Stimulated activated CD4-positive, alpha-beta T cell treated with anti-CD3 and anti-CD28 coated beads, Interleukin-4, amount 100 ng/mL, for 4 hours (primary cell): ENCODE measurements at regions not wholly inside any gene's neighbourhood (a gene's known extent, or its start where the extent isn't known, plus 50 kb on each side); places are given as distances from the start of the nearest gene placed in this dataset.

Source experiments
- DNase-seq, 2 experiments: peaks; one replicate each; pipeline ENCODE4 v3.0.0-alpha.2; 2020

DNA sequence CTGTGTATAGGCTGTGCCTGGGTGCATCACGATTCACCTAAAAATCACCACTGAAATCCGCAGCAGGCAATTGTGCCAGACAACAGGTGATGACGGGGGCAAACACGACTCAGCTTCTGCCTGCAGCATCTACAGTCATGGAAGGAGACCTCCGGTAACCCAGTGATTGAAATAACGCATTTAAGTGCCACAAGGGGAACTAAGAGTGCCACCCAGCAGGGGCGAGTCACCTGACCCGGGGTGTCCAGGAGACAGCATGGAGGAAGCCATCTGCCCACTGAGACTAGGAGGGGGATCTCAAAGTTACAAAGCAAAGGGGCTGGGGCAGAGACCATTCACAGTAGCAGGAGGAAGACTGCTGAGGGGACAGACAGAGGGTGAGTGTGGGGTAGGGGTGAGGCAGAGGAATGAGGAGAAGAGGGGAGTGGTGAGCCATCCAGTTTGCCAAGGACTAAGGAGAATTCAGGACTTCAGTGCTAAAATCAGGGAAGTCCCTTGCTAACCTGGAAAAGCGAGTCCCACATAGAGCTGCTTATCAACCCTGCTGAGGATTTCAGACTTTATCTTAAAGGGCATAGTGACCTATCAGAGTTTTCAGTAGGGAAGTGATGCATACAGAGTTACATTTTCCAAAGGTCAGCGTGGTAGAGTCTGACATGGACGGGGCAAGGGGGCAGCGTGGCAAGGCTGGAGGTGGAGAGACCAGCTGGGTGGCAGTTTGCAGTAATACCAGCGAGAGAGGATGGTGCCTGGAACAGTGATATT, 256.7 kb upstream of the HES1 start:
- no peak for DNase-seq

DNA sequence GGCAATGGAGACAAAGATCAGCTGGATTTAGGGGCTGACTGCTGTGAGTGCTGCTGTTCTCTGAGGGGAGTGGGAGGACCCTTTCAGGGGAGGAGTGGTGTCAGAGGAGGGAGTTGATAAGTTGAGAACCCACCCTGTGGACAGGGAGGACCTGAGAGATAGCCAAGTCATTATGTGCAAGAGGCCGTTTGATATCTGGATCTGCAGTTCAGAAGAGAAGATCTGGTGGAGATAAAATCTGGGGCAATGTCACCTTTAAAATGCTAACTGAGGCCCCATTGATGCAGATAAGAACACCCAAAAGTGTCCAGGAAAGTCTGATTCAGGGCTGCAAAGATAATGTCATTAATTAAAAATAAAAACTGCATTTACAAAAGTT, 256.1 kb upstream of the HES1 start:
- no peak for DNase-seq

DNA sequence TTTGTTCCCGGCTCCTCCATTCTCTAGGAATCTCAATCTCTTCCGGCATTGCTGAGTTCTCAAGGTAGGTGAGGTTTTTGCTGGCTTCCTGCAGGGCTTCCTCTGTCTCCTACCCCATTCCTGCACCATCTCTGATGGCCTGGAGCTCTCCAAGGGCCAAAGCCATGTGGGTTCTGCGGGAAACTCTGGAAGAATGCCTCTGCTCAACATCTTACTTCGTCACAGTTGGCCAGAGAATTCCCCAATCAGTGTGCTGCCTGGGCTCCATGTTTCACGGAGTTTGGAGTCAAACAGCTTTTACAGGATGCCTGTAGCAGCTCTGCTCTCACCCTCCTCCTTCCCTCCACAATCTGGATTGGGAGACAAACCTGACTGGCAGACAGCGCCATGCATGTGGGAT, 253.9 kb upstream of the HES1 start:
- no peak for DNase-seq

DNA sequence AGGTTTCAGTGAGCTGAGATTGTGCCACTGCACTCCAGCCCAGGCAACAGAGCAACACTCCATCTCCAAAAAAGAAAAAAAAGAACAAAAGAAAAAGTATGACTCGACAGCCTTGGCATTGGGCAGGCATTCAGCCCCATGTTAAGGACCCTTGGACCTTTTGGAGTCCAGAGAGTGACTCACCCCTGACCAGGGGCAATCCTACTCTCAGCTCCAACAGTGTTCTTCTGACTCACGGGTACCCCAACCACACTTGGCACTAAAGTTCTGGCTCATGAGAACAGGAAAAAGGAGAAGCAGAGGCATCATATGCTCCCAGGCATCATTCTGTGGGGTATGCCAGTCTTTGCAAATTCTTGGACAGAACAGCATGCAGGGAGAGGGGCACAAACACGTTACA, 252.4 kb upstream of the HES1 start:
- no peak for DNase-seq

DNA sequence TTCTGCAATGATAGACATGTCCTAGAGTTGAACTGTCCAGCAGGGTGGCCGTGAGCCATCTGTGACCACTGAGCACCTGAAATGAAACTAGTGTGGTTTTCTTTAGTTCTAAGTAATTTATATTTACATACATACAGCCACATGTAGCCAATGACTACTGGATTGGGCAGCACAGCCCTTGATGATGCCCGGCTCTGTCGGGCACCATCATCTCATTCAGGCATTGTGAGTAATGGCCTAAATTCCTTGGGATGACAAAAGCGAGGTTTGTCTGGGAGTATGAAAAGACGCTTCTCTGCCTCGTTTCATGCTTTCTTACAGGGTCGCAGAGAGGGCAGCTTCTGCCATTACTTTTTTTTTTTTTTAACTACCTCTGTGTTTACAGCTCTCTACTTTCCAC, 251.9 kb upstream of the HES1 start:
- DNase-seq = no peak

DNA sequence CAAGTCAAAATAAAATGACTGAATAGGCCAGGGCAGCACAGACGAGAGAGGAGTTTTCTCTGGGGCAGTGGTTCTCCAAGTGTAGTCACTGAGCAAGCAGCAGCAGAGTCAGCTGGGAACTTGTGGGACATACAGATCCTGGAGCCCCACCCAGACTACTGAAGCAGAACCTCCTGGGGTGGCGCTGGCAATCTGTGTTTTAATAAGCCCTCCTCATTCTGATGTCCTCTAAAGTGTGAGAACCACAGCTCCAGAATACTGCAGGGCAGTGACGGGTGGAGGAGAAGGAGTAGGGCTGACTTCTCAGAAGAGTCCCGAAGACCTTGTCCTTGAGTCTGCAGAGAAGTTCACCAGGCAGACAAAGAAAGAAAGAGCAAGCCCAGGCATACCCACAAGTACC, 251.3 kb upstream of the HES1 start:
- no peak for DNase-seq

DNA sequence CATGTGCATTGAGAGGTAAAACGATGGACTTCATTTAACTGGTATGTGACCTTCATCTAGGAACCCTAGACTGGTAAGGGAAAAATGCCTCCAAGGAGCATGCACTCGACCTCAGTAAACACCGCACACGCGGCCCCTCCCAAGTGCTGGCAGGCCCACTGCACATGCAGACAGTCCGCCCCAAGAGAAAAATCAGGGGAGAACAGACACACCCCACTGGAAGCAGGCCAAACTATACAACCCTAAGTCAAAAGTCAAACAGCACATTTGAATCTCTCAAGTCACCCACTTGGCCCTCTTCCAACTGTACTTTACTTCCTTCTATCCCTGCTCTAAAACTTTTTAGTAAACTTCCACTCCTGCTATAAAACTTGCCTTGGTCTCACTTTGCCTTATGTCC, 250.1 kb upstream of the HES1 start:
- DNase-seq = no peak

DNA sequence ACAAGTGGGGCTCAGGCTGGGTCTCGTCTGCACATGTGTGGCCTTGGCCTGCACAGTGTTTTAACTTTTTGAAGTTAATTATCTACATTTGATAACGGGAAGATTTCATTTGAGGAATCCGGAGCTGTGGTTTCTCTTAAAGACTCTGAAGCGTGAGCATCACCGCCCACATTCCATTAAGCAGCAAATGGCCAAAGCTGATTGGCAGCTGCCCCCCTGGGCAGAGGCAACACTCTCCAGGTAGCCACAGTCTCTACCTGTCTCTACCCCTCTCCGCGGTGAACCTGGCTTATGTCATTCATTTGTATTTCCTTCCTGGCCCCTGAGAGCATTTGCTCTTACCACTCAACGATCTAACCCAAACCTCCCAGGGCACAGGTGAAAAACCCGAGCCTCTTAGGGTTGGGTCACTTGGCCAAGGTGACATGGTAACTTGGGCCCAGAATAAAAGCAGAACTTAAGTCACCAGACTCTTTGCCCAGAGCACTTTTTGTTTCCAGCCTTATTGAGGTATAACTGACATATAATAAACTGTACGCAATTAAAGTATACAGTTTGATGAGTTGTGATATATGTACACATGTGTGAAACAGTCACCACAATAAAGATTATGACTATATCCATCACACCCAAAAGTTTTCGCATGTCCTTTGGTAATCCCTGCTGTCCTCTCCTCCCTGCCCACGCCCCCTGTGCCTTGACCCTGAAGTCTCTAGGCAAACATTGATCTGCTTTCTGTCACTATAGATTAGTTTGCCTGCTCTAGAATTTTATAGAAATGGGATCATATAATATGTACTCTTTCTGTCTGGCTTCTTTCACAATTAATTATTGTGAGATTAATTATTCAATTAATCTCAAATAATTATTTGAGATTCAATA, 245.7 kb upstream of the HES1 start:
- DNase-seq = no peak

DNA sequence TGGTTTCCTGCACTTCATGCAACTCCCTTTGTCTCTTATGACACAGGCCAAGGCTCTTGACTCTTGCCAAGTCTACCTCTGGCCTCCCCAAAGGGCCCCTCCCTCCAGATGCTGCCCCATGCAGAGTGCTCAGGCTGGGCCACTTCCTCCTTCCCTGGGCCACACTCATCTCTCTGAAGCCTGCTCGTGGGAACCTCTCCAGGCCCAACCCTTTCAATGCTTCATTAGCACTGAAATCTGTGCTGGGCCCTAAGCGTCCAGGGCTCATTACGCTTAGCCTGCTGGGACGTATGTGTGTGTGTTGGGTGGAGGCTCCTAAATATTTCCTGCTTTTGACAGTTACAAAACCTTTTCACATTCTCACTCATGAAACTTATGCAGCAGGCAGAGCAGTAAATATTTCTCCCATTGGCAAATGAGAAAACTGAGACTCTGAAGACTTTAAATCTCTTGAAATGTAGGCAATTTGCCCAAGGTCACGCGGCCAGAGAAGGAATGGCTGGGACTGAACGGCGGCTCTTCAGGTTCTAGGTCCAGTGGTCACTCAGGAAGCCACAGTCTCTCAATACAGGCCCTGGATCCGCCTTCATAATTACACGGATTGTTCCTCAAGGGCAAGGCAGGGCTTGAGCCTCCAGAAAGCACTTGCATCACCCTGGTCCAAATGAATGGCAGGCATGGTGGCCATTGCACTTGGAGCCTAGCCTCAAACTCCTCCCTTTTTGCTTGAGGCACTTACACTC, 241.7 kb upstream of the HES1 start:
- DNase-seq = no peak

DNA sequence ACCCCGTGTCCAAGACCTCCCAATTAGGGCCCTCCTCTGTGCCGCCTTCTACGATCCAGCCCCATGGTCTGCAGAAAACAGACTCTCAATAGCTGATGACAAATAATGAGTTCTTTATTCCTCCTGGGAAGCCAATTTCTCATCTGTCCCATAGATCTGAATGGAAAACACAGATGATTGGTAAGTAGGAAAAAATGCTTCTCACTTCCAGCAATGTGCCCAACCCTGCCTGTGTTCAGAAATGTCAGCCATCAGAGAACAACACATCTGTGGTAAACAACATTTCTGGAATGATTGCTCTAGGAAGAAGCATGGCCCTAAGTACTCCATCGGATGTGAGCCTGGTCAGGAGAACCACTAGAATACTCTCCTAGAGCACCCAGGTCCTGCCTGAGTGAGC, 240.5 kb upstream of the HES1 start:
- no peak for DNase-seq

DNA sequence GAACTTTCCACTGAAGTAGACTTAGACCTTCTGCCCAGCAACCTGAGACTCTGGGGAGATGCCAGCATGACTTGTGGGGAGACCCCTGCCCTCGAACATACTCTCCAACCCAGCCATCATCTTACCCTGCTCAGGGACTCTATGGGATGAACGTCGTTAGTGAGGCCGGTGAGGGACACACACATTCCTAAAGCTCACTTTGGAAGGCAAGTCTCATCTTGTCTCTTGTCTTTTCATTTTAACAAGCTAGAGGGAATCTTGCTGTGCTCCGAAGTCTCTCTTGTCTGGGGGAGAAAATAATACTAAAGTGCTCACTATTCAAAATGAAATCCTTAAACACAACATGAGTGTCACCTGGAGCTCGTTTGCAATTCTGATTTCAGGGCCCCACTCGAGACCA, 239.5 kb upstream of the HES1 start:
- no peak for DNase-seq

DNA sequence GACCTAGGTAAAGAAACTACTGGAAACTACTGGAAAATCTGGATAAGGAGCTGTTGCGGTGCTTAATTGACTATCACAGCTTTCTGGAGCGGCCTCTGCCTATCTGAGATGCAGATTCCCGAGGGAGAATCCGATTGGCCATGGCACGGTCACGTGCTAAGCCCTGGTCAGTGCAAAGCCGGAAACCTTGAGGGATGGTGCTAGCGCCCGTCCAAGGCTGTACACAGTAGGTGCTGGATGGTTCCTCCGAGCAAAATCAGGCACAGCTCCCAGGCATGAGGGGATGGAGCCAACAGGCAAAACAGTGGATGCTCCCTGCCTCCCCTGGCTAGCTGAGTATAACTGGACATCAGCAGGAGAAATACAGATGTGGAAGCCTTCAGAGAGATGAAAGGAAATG, 238.7 kb upstream of the HES1 start:
- no peak for DNase-seq

DNA sequence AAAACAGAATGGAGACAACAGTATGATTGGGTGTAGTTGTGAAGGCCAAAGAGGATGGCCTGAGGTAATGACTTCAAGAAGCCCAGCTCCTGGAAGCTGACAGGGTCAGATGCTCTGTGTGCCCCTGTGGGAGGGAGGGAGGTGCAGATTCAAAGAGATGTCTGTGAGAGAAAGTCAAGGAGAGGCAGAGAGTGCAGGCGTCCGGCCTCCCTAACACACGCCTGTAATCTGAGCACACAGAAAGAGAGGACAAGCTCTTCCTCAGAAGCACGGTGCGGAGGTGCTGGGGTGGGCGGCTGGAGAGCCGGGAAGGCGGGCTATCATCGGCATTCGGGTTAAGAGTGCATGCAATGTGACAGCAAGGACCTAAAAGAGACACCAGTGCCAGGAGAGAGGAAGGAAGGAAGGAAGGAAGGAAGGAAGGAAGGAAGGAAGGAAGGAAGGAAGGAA, 238.2 kb upstream of the HES1 start:
- DNase-seq = no peak

DNA sequence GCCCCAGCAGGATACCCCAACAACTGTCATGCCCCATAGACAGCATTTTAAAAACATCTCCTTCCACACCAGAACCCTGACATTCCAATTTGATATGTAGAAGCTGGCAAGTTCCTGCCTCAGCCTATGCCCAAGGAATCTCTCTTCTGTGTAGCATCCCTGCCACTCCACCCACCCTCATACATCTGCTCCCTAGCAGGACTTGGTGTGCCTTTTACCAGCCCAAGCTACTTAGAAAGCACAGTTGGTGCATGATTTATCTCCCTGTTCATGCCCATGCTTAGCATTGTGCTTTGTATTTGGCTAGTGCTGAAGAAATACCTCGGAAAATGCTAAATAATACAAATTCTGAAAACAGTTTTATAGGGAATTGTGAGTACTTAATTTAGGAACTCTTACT, 236.9 kb upstream of the HES1 start:
- DNase-seq = no peak

DNA sequence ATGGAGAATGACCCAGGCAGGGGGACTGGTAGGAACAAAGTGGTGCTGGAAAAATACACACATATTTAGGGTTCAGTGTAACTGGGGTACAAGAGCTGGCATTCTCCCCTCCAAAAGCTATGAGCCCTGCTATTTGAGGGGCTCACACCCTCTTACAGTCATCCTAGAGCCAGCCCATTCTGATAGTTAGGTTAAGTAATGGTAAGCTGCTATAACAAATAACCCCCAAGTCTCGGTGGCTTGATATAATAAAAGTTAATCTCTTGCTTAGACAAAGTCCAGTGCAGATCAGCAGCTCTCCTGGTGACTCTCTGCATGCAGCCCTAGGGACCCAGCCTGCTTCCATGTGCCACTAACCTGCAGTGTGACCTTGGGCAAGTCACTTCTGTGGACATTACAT, 234.9 kb upstream of the HES1 start:
- DNase-seq = no peak

DNA sequence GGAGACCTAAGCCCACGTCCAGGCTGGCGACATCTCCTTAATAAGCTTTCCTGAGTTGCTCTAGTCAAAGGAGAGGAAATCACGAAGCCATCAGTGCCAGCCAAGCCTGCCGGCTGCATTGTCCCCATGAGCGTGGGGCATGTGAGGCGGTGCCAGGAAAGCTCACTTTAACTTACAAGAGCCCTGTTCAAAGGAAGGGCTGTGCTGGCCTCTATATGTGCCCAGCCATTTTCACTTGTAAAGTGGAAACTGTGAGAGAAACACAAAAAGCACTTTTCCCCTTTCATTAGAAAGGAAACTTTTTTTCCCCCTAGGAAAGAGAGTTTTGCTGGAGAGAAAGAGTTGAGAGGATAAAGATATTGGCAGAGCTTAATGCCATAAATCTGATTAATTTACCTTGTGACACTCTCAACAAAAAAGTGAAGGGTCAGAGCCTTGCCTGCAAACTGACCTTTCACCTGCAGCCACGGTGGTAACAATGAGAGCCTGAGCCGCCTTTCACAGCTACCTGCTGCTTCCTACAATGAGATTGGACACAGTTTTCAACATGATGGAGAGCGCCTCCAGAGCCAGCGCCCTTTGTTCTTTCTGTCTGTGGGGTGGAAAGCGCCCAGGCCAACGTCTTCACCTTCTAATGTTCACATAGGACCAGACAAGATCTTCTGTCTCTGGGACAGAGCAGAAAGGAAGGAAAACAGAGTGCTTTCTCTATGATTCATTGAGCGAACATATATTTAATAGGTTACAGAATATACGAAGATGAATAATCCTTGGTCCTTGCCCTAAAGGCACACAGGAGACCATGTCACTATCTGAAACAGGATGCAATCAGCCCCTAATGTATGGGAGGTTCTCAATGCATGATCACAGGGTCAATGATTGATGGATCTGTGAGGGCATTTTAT, 233.1 kb upstream of the HES1 start:
- no peak for DNase-seq

DNA sequence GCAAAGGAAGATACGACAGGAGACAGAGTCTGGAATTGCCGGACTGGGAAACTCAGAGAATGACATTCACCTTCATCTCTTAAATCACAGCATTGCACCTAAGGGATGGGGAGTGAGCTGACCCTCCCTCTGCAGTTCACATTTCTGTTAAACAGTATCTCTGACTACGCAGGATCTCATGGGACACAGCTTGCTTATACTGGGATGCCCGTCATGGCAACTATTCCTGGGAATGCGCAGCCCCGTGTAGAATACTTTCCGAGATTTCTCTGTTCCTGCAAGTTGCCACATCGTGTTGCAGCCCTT, 232.5 kb upstream of the HES1 start:
- DNase-seq = no peak

DNA sequence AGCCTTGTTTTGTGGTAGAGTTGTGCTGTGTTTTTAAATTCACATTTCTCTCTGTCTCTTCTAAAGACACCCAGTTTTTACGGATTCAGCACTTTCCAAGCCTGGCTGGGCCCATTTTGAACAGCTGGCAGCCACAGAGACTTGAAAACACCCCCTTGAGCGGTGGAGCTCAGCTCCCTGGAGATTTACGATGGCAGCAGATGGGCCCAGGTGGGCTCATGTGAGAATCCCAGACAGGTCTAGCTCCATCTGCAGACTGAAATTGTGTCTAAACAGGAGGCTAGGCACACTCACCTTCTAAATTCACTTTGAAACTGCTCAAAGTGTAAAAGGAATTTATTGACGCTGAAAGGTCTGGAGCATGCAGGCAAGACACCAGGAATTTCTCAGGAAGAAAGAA, 232.0 kb upstream of the HES1 start:
- DNase-seq = no peak

DNA sequence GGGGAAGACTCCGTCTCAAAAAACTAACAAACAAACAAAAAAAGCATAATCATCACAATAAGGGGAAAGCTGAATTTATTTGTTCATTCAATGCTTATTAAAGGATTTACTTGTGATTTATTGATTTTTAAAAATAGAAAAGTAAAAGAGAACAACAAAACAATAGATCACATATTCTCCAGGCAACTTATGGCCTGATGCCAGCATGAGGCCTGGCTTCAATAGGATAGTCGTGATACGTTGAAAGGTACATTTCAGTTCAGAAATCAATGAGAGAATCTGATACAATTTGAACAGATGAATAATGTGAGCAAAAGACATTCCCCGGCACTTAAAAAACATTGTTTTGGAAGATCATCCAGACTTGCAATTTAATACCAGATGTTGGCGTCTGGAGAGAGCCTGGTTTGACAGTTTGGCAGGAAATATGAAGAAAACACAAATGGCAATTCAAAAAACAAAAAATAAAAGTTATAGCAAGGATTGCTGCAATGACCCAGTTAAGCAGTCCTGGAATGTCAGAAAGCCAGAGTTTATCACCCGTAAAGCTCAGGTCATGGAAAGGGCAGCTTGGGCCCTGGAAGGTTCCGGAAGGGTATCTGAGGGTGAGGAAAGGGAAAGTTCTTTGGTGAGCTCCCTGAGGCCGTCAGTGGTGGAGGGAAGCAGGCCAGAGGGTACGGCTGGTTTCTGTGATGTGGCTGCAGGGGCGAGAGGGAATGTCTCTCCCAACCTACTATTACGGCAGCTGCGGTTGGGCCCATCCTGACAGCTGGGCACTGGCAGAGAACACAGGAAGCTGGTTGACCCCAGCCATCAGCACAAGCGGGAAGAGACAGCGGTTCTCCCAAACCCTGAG, 230.2 kb upstream of the HES1 start:
- no peak for DNase-seq

DNA sequence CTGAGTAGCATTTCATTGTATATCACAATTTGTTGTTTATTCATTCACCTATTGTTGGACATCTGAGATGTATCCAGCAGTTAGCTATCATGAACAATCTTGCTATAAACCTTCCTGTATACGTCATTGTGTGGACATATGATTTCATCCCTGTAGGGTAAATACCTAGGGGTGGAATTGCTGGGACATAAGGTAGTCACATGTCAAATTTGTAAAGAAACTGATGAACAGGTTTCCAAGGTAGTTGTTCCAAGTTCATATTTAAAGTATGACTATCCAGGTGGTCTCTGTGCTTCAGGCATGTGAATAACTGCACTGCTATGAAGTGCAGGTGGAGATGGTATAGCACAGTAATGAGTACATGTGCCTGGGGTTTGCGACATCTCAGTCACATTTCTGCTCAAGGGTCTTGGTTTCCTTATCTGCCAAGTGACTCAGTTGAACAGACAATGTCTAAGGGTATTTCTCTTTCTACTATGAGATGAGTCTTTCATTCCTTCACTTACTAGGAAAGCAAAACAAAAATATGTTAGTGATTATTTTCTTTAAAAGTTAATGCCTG, 229.0 kb upstream of the HES1 start:
- DNase-seq = no peak

DNA sequence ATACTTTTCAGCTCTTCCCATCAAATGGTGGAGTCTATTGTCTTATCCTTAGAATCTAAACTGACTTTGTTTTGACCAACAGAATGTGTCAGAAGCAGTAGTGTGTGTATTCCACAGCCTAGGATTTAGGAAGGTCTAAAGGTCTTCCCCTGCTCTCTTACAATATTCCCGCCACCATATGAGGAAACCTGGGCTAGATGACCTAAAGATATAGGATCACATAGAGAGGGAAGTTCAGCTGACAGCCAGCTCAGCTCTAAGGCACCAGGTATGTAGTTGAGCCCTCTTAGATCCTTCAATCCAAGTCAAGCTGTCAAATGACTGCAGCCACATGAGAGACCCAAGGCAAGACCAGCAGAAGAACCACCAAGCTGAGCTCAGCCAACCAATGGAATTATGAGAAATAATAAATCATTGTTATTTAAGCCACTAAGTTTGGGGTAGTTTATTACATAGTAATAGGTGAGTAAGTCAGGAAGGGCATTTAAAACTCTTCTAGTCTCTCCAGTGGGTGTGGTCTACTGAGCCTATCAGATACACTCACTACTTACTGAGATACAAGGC, 227.7 kb upstream of the HES1 start:
- no peak for DNase-seq
